NCI-H1105 treated with DMSO at 0.1 percent for 48 hours (cell line): ENCODE measurements at regions not wholly inside any gene's neighbourhood (a gene's known extent, or its start where the extent isn't known, plus 50 kb on each side); places are given as distances from the start of the nearest gene placed in this dataset.
"Not testable (repeated sequence)": the region's sequence is repeated elsewhere in the genome, so short reads cannot be mapped to it uniquely, and the experiment has no call there.

Source experiments
- DNase-seq: peaks from one replicate; lab custom pipeline; 2025; lab: John Stamatoyannopoulos, UW

DNA sequence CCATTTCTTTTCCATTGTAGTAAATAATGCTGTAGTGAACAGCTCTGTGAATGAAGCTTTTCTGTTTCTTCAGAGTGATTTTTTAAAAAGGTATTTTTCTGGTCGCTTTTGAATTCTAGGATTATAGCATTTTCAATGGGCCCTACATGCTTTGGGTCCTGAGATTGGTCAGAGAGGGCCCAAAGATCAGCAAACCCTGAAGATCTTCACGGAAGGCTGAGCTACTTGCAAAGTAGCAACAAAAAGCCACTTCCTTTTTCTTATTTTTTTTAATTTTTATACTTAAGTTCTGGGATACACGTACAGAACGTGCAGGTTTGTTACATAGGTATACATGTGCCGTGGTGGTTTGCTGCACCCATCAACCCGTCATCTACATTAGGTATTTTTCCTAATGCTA, 200.5 kb downstream of the FAT3 start:
- no peak for DNase-seq

GRCh38 chr11:92432515-92432914, 207.9 kb downstream of the FAT3 start:
- no peak for DNase-seq

- no peak for DNase-seq
These were observed 211.7 kb downstream of the FAT3 start for GRCh38 chr11:92436034-92436920.

- DNase-seq = no peak
These were observed 214.5 kb downstream of the FAT3 start for GRCh38 chr11:92439133-92439532.

DNA sequence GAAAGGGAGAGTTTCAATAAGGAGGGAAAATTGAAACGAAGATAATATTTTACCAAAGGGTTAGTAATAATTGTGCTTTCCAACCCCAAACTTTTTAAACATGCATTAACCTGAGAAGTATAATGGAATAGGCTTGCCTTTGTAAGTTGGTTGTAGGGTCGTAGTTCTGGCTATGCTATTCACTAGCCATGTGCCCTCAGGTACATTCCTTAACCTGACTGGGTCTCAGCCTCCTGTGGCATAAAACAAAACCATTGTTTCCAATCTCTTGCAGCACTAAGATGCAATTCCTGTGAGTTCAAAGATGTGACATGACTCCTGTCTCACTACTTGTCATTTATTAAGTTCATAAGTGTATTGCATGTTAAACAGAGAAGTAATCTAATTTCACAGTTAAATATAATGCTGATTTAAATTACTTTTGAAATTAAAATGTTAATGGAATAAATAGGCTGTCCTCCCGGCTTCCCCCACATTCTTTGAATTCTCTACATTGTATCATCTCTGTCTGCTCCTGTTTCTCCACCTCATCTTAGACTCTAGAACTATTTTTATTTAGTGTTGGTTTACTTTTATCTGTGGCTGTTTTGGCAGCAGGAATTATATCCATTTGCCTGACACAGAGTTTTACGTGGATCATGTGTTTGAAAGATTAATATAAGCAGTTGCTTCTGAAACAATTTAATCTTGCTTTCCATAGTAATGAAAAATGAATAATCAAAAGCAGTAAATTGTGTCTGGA, 216.3 kb downstream of the FAT3 start:
- no peak for DNase-seq

GRCh38 chr11:92441443-92441726, 216.8 kb downstream of the FAT3 start:
- no peak for DNase-seq

DNA sequence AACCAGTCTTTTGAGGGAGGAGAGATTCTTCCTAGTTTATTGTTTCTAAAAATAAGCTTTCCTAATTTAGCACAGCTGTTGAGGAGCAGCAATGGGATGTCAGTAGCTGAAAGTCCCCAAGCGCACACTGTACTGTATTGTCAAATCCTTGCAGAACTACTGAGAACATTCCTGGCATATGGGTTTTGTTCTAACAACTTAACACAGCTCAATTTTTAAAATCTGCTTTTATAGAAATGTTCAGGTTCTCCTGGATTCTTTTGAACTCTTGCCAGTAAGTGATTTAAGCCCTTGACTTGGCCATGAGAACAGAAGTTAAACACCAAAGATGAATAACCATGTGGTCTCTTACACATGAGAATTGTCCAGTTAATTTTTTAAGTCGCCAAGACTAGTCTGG, 218.6 kb downstream of the FAT3 start:
- DNase-seq = no peak

- DNase-seq = no peak
These were observed 223.0 kb downstream of the FAT3 start for GRCh38 chr11:92447586-92447985.

DNA sequence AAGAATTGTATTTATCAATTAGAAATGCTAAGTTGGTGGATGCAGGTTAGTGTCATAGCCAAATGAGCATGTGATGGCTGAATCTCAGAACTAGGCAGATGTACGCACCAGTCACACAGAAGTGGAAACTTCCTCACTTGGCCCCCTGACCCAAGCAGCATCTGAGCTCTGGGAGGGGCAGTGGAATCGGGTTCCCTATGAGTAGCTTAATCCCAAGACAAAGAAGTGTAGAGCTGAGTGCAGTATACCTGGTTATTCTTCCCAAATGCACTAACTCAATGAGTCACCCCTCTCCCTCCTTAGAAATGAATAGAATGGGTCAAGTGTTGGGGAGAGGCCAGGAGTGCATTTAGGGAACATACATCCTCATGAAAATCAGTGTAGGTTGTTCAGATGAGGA, 224.6 kb downstream of the FAT3 start:
- no peak for DNase-seq

DNA sequence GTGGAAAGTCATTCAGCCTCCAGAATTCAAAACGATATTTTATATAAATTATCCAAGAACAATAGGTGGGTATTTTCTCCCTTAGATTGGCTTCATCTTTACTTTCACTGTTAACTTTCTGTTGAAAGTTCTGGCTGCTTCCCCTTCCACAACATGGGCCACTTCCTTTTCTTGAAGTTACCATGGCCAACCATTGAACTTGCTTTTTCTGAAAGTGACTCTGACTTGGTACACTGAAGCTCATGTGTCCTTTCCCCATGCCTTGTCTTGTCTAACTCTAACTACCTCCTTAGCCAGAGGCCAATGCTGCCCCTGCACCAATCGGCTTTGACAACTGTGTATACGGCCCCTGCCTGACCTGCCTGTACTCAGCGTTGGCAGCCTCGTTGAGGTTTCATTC, 225.2 kb downstream of the FAT3 start:
- DNase-seq = no peak

DNA sequence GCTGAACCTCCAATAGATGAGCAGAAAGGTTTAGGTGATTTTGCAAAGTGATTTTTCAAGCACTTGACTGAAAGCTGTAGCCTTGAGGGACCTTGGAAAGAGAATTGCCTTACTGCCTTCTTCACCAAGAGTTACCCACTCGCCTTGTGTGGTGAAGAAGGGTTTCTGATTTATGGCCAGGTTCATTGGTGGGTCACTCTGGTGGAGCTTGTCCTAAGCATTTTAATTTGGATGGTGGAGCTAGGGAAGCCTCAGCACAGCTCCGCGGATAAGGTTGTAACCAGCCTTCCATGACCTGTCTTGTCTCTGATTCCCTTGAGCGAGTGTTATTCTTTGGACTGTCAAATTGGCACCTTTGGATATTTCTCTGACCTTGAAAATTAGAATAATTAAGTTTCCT, 226.4 kb downstream of the FAT3 start:
- no peak for DNase-seq

DNA sequence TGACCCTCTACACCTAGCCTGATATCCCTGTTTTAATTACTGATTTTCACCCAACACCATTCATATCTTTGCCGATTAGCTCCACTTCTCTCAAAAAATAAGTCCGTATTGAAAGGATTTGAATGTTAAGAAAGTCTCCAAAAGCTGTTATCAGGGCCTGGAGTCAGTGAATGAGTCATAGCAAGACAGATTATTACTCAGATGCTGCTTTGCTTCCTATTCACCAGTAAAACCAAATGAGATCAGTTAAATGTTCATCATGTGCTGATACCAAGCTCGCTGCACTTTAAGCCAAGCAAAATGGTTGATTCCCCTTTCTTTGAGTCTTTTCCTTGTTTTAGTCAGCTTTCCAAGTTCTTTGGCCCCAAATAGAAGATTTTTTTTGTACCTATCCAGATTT, 228.4 kb downstream of the FAT3 start:
- DNase-seq = no peak

GRCh38 chr11:92455210-92455790, 230.7 kb downstream of the FAT3 start:
- DNase-seq = peak; percentile 70

- DNase-seq = no peak
These were observed 232.6 kb downstream of the FAT3 start for GRCh38 chr11:92457250-92457649.

DNA sequence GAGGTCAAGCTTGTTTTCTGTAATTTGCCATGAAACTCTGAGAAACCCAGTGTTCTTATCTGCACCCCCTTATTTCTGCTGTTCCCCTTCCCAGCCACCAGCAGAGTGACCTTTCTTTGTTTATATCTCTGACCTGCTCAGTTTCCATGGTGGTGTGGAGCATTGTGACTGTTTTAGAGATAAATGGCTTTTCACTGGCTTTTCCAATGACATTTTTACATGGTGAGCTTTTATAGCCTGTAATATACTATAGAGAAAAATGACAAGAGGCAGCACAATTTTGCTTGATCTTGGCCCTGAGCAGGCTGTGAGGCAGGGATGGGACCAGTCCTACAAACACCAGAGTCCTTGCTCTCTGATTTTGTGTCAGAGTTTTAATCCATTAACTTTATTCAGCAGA, 233.9 kb downstream of the FAT3 start:
- no peak for DNase-seq

- DNase-seq = no peak
These were observed 235.6 kb downstream of the FAT3 start for GRCh38 chr11:92460213-92460612.

DNA sequence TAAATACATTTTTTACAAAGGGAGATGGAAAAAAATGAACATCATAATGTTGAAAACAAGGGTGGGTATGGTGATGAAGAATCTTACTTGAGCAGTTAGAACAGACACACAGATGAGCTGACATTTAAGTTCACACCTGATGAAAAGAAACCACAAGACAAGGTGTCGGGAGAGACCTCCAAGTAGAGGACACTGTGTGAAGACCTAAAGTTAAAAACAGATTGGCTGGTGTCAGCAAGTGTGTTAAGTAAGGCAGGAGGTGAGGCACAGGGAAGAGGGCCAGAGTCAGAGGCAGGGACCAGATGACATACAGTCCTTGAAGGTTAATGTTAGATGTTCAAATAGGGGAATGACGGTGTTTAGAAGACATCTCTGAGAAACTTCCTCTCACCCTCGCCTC, 236.8 kb downstream of the FAT3 start:
- DNase-seq = no peak

DNA sequence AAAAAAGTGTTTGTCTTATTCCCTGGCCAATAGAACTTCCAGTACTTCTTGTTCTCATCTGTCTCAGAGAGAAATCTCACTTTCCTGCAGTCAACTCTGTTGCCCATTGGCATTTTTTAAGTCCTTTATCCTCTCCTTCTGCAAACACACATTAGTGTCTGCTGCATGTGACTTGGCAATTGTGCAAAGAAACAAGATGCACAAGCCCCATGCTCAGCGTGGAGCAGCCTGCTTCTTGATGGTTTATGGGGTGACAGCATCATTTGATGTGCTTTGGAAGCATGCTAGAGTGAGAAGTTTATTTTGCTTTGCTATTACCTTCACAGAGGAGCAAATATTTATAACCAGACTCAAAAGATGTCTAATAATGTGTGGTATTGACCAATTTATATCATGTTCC, 238.2 kb downstream of the FAT3 start:
- DNase-seq = no peak

GRCh38 chr11:92464822-92465221, 240.2 kb downstream of the FAT3 start:
- no peak for DNase-seq

GRCh38 chr11:92465410-92465809, 240.8 kb downstream of the FAT3 start:
- not testable (repeated sequence) for DNase-seq

DNA sequence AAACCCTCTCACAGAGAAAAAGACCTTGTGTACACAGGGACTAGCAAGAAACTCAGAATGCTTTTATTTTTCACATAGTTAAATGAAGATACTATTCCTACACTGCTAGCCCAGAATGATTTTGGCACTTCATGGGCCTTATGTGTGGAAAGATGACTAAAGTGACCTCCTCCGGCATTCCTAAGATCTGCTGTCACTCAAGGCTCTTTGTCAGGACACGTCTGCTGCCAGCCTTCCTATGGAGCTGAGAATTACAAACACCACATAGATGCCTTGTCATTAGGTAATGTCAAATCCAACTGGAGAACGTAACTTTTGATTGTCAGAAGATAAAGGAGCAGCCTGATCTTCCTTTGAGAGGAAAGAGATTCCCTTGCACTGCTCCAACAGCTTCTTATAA, 249.1 kb downstream of the FAT3 start:
- no peak for DNase-seq

DNA sequence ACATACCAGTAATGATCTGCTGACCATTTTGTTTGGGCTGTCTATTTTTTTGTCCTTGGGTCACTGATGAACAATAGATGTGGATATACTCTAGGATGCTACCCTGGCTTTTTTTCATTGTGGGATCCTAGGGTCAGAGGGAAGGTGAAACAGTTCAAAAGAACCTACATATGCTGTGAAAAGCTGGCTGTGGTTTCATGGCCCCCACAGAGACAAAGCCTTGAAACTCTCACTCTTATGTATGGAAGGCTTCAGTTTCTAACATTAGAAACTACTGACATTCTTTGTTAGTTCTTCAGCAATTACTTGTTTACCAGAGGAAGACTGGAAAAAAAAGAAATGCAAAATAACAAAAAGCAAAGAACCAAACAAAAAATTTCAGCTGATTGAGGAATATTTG, 250.7 kb downstream of the FAT3 start:
- no peak for DNase-seq

GRCh38 chr11:92475819-92476218, 251.2 kb downstream of the FAT3 start:
- DNase-seq = no peak
